Upper lobe of left lung (tissue), 4 donors: ENCODE measurements at regions not wholly inside any gene's neighbourhood (a gene's known extent, or its start where the extent isn't known, plus 50 kb on each side); places are given as distances from the start of the nearest gene placed in this dataset.

Experiments used
- EP300 ChIP-seq, 4 donors: sonication (generic); formaldehyde crosslinking; IDR thresholded peaks; one replicate each; pipeline ENCODE4 v1.5.1; 2017; ENCODE audit warnings: antibody characterized with exemption in 4 of 4, control low read depth in 2 of 4
- POLR2A ChIP-seq, 4 donors: fragments of 450-650 bp; IDR thresholded peaks; one replicate each; pipeline ENCODE4 v1.5.1; 2016 to 2017; ENCODE audit warnings: antibody characterized with exemption in 4 of 4, mild to moderate bottlenecking in 2 of 4
- POLR2AphosphoS5 ChIP-seq, 2 donors: sonication (generic); formaldehyde crosslinking; IDR thresholded peaks; one replicate each; pipeline ENCODE4 v1.5.1; 2017; ENCODE audit warnings: antibody characterized with exemption in 2 of 2
- TF ChIP-seq, protein P1 (sequence below), 6 experiments: fragments of 450-650 bp in 4 of 6; fragments of 200-600 bp in 2 of 6; sonication (generic) in 2 of 6; IDR thresholded peaks; one replicate each; pipeline ENCODE4 v1.5.1; 2016 to 2019; ENCODE audit warnings: antibody characterized with exemption in 6 of 6

DNA sequence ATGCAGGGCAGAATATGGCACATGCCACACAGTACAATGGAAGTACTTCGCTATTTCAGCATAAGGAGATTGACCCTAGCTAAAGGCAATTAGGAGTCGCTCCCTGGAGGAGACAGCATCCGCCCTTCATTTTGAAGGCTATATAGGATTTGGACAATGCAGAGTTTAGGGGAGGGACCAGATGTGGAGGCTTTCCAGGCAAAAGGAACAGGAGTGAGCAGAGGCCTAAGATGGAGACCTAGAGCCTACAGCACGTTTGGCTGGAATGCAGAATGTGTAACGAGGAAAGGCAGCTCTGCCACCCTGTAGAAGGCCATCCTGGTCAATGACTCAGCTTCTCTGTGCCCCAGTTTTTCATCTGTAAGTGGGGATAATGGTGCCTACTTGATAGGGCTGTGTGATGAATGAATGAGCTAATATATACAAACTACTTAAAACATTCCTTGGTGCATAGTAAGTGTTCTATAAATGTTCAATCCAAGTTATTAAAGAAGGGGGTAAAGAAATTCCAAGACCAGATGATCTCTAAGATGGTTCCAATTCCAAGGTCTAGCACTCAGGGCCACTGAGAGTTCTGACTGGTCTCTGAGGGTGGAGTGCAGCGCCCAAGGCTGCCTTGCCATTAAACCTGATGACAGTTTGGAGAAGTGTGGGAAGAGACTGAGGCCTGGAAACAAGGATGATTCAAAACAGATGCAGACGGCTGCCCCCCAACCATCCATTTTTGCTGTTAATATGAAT, 54.3 kb upstream of the FRMD6 start:
- TF ChIP-seq, protein P1, sequence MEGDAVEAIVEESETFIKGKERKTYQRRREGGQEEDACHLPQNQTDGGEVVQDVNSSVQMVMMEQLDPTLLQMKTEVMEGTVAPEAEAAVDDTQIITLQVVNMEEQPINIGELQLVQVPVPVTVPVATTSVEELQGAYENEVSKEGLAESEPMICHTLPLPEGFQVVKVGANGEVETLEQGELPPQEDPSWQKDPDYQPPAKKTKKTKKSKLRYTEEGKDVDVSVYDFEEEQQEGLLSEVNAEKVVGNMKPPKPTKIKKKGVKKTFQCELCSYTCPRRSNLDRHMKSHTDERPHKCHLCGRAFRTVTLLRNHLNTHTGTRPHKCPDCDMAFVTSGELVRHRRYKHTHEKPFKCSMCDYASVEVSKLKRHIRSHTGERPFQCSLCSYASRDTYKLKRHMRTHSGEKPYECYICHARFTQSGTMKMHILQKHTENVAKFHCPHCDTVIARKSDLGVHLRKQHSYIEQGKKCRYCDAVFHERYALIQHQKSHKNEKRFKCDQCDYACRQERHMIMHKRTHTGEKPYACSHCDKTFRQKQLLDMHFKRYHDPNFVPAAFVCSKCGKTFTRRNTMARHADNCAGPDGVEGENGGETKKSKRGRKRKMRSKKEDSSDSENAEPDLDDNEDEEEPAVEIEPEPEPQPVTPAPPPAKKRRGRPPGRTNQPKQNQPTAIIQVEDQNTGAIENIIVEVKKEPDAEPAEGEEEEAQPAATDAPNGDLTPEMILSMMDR (IDR thresholded peaks at IDR 0.05), result no peak
- TF ChIP-seq POLR2AphosphoS5 (IDR thresholded peaks at IDR 0.05), result no peak
- TF ChIP-seq EP300 (IDR thresholded peaks at IDR 0.05), result no peak
- no peak for TF ChIP-seq POLR2A (IDR thresholded peaks at IDR 0.05)
